HG03039 (cell line): ENCODE measurements at regions not wholly inside any gene's neighbourhood (a gene's known extent, or its start where the extent isn't known, plus 50 kb on each side); places are given as distances from the start of the nearest gene placed in this dataset.

Source experiments
- ATAC-seq: cut with Tn5 transposase; IDR thresholded peaks from one replicate; pipeline ENCODE4 v1.9.1; 2021; ENCODE audit warnings: mild to moderate bottlenecking, moderate library complexity; ENCODE audit not compliant: unreplicated experiment

- ATAC-seq = no peak
These were observed 72.2 kb upstream of the TAF1B start for GRCh38 chr2:9771101-9771449.

- no peak for ATAC-seq
These were observed 71.7 kb upstream of the TAF1B start for GRCh38 chr2:9771481-9772017.

GRCh38 chr2:9772035-9772998 is 71.0 kb upstream of the TAF1B start:
- ATAC-seq = no peak

GRCh38 chr2:9772999-9773902 is 70.0 kb upstream of the TAF1B start:
- ATAC-seq = no peak

- no peak for ATAC-seq
These were observed 69.4 kb upstream of the TAF1B start for GRCh38 chr2:9773903-9774239.

GRCh38 chr2:9774266-9774665 is 69.0 kb upstream of the TAF1B start:
- ATAC-seq = no peak

- no peak for ATAC-seq
These were observed 67.9 kb upstream of the TAF1B start for GRCh38 chr2:9775351-9775750.

- no peak for ATAC-seq
These were observed 67.1 kb upstream of the TAF1B start for GRCh38 chr2:9775999-9776712.

GRCh38 chr2:9777081-9777480 is 66.2 kb upstream of the TAF1B start:
- no peak for ATAC-seq

- ATAC-seq = no peak
These were observed 65.3 kb upstream of the TAF1B start for GRCh38 chr2:9778012-9778411.

- no peak for ATAC-seq
These were observed 64.6 kb upstream of the TAF1B start for GRCh38 chr2:9778471-9779316.

GRCh38 chr2:9779596-9780264 is 63.5 kb upstream of the TAF1B start:
- no peak for ATAC-seq

- ATAC-seq = no peak
These were observed 62.7 kb upstream of the TAF1B start for GRCh38 chr2:9780368-9781130.

GRCh38 chr2:9781252-9781651 is 62.0 kb upstream of the TAF1B start:
- no peak for ATAC-seq

- ATAC-seq = no peak
These were observed 61.0 kb upstream of the TAF1B start for GRCh38 chr2:9782197-9782719.

- no peak for ATAC-seq
These were observed 53.9 kb upstream of the TAF1B start for GRCh38 chr2:9789371-9789770.

GRCh38 chr2:9790702-9791225 is 52.5 kb upstream of the TAF1B start:
- no peak for ATAC-seq

GRCh38 chr2:9791711-9792110 is 51.6 kb upstream of the TAF1B start:
- no peak for ATAC-seq
